DND-41 (cell line): ENCODE measurements at regions not wholly inside any gene's neighbourhood (a gene's known extent, or its start where the extent isn't known, plus 50 kb on each side); places are given as distances from the start of the nearest gene placed in this dataset.

ENCODE experiments used
- CTCF ChIP-seq: IDR thresholded peaks from 2 replicates; pipeline ENCODE4 v1.5.1; 2012; ENCODE audit warnings: borderline replicate concordance, low read length, moderate library complexity, mild to moderate bottlenecking; ENCODE audit not compliant: poor library complexity, severe bottlenecking; ENCODE audit errors: extremely low read depth
- EZH2 ChIP-seq: IDR thresholded peaks from 3 replicates; pipeline ENCODE4 v1.6.1; 2012; ENCODE audit warnings: borderline replicate concordance, low read depth, mild to moderate bottlenecking, moderate library complexity, low read length, inconsistent platforms; ENCODE audit not compliant: severe bottlenecking

GRCh38 chr2:145729481-145729880 lies 1209.6 kb upstream of the ZEB2 start:
- TF ChIP-seq CTCF (no peak), EZH2 (no peak)
